Ishikawa (cell line): ENCODE measurements at regions not wholly inside any gene's neighbourhood (a gene's known extent, or its start where the extent isn't known, plus 50 kb on each side); places are given as distances from the start of the nearest gene placed in this dataset.

ENCODE experiments used
- CEBPB ChIP-seq: IDR thresholded peaks from 2 replicates; pipeline ENCODE4 v1.6.1; 2012
- CREB1 ChIP-seq: IDR thresholded peaks from 2 replicates; pipeline ENCODE4 v1.6.1; 2012; ENCODE audit warnings: low read depth
- EGR1 ChIP-seq: IDR thresholded peaks from 2 replicates; pipeline ENCODE4 v1.6.1; 2012
- EP300 ChIP-seq: IDR thresholded peaks from 2 replicates; pipeline ENCODE4 v1.6.1; 2012; ENCODE audit warnings: borderline replicate concordance
- FOXM1 ChIP-seq: IDR thresholded peaks from 2 replicates; pipeline ENCODE4 v1.6.1; 2012; ENCODE audit warnings: low read depth, borderline replicate concordance
- RAD21 ChIP-seq: IDR thresholded peaks from 2 replicates; pipeline ENCODE4 v1.6.1; 2012; ENCODE audit warnings: low read depth
- REST ChIP-seq: IDR thresholded peaks from 2 replicates; pipeline ENCODE4 v1.6.1; 2012; ENCODE audit warnings: low read depth, mild to moderate bottlenecking
- TAF1 ChIP-seq: IDR thresholded peaks from 2 replicates; pipeline ENCODE4 v1.6.1; 2012; ENCODE audit warnings: low read depth, mild to moderate bottlenecking
- TCF12 ChIP-seq: IDR thresholded peaks from 2 replicates; pipeline ENCODE4 v1.6.1; 2012; ENCODE audit warnings: low read depth
- YY1 ChIP-seq: IDR thresholded peaks from 2 replicates; pipeline ENCODE4 v1.6.1; 2012; ENCODE audit warnings: low read depth
- ZBTB7A ChIP-seq: IDR thresholded peaks from 2 replicates; pipeline ENCODE4 v1.6.1; 2012; ENCODE audit warnings: low read depth

- TF ChIP-seq REST = no peak
- no peak for TF ChIP-seq EP300
- no peak for TF ChIP-seq CEBPB
- no peak for TF ChIP-seq ZBTB7A
- no peak for TF ChIP-seq YY1
- TF ChIP-seq TCF12 = no peak
- TF ChIP-seq FOXM1 = no peak
- TF ChIP-seq TAF1 = no peak
- no peak for TF ChIP-seq RAD21
- no peak for TF ChIP-seq CREB1
- no peak for TF ChIP-seq EGR1
Observed at GRCh38 chr13:109870696-109871370, 84.5 kb upstream of the IRS2 start.
